GM21529 (cell line): ENCODE measurements at regions not wholly inside any gene's neighbourhood (a gene's known extent, or its start where the extent isn't known, plus 50 kb on each side); places are given as distances from the start of the nearest gene placed in this dataset.

Experiments
- ATAC-seq: cut with Tn5 transposase; IDR thresholded peaks from one replicate; pipeline ENCODE4 v1.9.1; 2021; ENCODE audit not compliant: unreplicated experiment

- no peak for ATAC-seq
Observed at GRCh38 chr4:126705266-126705665, 927.5 kb upstream of the INTU start.

- ATAC-seq: no peak
Observed at GRCh38 chr4:126708716-126709115, 924.0 kb upstream of the INTU start.

GRCh38 chr4:126710935-126711334, 921.8 kb upstream of the INTU start:
- ATAC-seq: no peak

- no peak for ATAC-seq
Observed at GRCh38 chr4:126715067-126715466, 917.7 kb upstream of the INTU start.

GRCh38 chr4:126715681-126716080, 917.1 kb upstream of the INTU start:
- ATAC-seq: no peak

GRCh38 chr4:126718136-126718535, 914.6 kb upstream of the INTU start:
- no peak for ATAC-seq

- ATAC-seq: no peak
Observed at GRCh38 chr4:126719852-126720251, 912.9 kb upstream of the INTU start.

GRCh38 chr4:126725906-126726305, 906.9 kb upstream of the INTU start:
- ATAC-seq: no peak

GRCh38 chr4:126727461-126727860, 905.3 kb upstream of the INTU start:
- no peak for ATAC-seq

- no peak for ATAC-seq
Observed at GRCh38 chr4:126731062-126731461, 901.7 kb upstream of the INTU start.

GRCh38 chr4:126733301-126733700, 899.5 kb upstream of the INTU start:
- ATAC-seq: no peak

- ATAC-seq: no peak
Observed at GRCh38 chr4:126734465-126734864, 898.3 kb upstream of the INTU start.

- ATAC-seq: no peak
Observed at GRCh38 chr4:126735294-126736132, 897.2 kb upstream of the INTU start.

- no peak for ATAC-seq
Observed at GRCh38 chr4:126736133-126736518, 896.6 kb upstream of the INTU start.

GRCh38 chr4:126737899-126738526, 894.7 kb upstream of the INTU start:
- no peak for ATAC-seq

GRCh38 chr4:126738527-126738923, 894.2 kb upstream of the INTU start:
- ATAC-seq: no peak

GRCh38 chr4:126738926-126739325, 893.8 kb upstream of the INTU start:
- ATAC-seq: no peak

- no peak for ATAC-seq
Observed at GRCh38 chr4:126740687-126741086, 892.1 kb upstream of the INTU start.

- ATAC-seq: no peak
Observed at GRCh38 chr4:126742048-126742447, 890.7 kb upstream of the INTU start.

- ATAC-seq: no peak
Observed at GRCh38 chr4:126742885-126743284, 889.9 kb upstream of the INTU start.

GRCh38 chr4:126748736-126749135, 884.0 kb upstream of the INTU start:
- ATAC-seq: no peak

- ATAC-seq: no peak
Observed at GRCh38 chr4:126750723-126751122, 882.0 kb upstream of the INTU start.

- ATAC-seq: no peak
Observed at GRCh38 chr4:126752126-126752525, 880.6 kb upstream of the INTU start.
